ENCODE measurements at regions not wholly inside any gene's neighbourhood (a gene's known extent, or its start where the extent isn't known, plus 50 kb on each side); places are given as distances from the start of the nearest gene placed in this dataset.
"Not testable (repeated sequence)": the region's sequence is repeated elsewhere in the genome, so short reads cannot be mapped to it uniquely, and the experiment has no call there.

GRCh38 chr21:38999161-38999560 lies 184.1 kb downstream of the PSMG1 start:
- Mint-ChIP-seq H3K4me3 (ENCODE audit: low read depth) (no peak overlapping the region), H3K36me3 (ENCODE audit: insufficient read depth) (no peaks in the 10 kb centered on the region), H3K27me3 (peaks cover 18% of the 10 kb centered on the region), H3K4me1 (ENCODE audit: low read depth) (peaks cover 3% of the 10 kb centered on the region), H3K9me3 (ENCODE audit: low read depth) (no peaks in the 10 kb centered on the region), H3K27ac (no peak overlapping the region)
- DNase-seq (ENCODE audit: low spot score, unreplicated experiment): no peak
- TF ChIP-seq CTCF (IDR thresholded peaks at IDR 0.05; ENCODE audit: unreplicated experiment): no peak

DNA sequence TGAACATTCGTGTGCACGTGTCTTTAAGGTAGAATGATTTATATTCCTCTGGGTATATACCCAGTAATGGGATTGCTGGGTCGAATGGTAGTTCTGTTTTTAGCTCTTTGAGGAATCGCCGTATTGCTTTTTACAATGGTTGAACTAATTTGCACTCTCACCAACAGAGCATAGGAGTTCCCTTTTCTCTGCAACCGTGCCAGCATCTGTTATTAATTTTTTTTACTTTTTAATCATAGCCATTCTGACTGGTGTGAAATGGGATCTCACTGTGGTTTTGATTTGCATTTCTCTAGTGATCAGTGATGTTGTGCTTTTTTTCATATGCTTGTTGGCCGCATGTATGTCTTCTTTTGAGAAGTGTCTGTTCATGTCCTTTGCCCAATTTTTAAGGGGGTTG lies 185.0 kb downstream of the PSMG1 start:
- H3K9me3 Mint-ChIP-seq (ENCODE audit: low read depth); DNase-seq (ENCODE audit: low spot score, unreplicated experiment): not testable (repeated sequence)
- peaks cover 18% of the 10 kb centered on the region for H3K27me3 Mint-ChIP-seq

GRCh38 chr21:38997843-38998175 lies 185.4 kb downstream of the PSMG1 start:
- H3K27ac Mint-ChIP-seq; H3K36me3 Mint-ChIP-seq (ENCODE audit: insufficient read depth); DNase-seq (ENCODE audit: low spot score, unreplicated experiment); H3K4me1 Mint-ChIP-seq (ENCODE audit: low read depth); H3K9me3 Mint-ChIP-seq (ENCODE audit: low read depth); H3K4me3 Mint-ChIP-seq (ENCODE audit: low read depth): not testable (repeated sequence)
- peaks cover 19% of the 10 kb centered on the region for H3K27me3 Mint-ChIP-seq

More for the DNA sequence above, 185.0 kb downstream of the PSMG1 start:
- not testable (repeated sequence) for H3K36me3 Mint-ChIP-seq (ENCODE audit: insufficient read depth); H3K4me1 Mint-ChIP-seq (ENCODE audit: low read depth); H3K27ac Mint-ChIP-seq; H3K4me3 Mint-ChIP-seq (ENCODE audit: low read depth)

GRCh38 chr21:38997051-38997842 lies 186.0 kb downstream of the PSMG1 start:
- H3K9me3 Mint-ChIP-seq (ENCODE audit: low read depth): no peaks in the 10 kb centered on the region
- H3K4me1 Mint-ChIP-seq (ENCODE audit: low read depth): peaks cover 6% of the 10 kb centered on the region
- no peak for DNase-seq (ENCODE audit: low spot score, unreplicated experiment)
- H3K27me3 Mint-ChIP-seq: peaks cover 22% of the 10 kb centered on the region
- no peak overlapping the region for H3K27ac Mint-ChIP-seq
- no peak for TF ChIP-seq CTCF (IDR thresholded peaks at IDR 0.05; ENCODE audit: unreplicated experiment)
- no peak overlapping the region for H3K4me3 Mint-ChIP-seq (ENCODE audit: low read depth)
- no peaks in the 10 kb centered on the region for H3K36me3 Mint-ChIP-seq (ENCODE audit: insufficient read depth)

GRCh38 chr21:38996355-38996754 lies 186.9 kb downstream of the PSMG1 start:
- H3K27ac Mint-ChIP-seq: no peak overlapping the region
- TF ChIP-seq CTCF (IDR thresholded peaks at IDR 0.05; ENCODE audit: unreplicated experiment): no peak
- no peaks in the 10 kb centered on the region for H3K36me3 Mint-ChIP-seq (ENCODE audit: insufficient read depth)
- no peak overlapping the region for H3K4me3 Mint-ChIP-seq (ENCODE audit: low read depth)
- peaks cover 6% of the 10 kb centered on the region for H3K4me1 Mint-ChIP-seq (ENCODE audit: low read depth)
- no peak for DNase-seq (ENCODE audit: low spot score, unreplicated experiment)
- H3K9me3 Mint-ChIP-seq (ENCODE audit: low read depth): no peaks in the 10 kb centered on the region
- peaks cover 22% of the 10 kb centered on the region for H3K27me3 Mint-ChIP-seq

GRCh38 chr21:38995731-38996130 lies 187.5 kb downstream of the PSMG1 start:
- Mint-ChIP-seq H3K4me1 (ENCODE audit: low read depth) (peaks cover 7% of the 10 kb centered on the region), H3K27ac (no peak overlapping the region), H3K9me3 (ENCODE audit: low read depth) (no peaks in the 10 kb centered on the region), H3K36me3 (ENCODE audit: insufficient read depth) (no peaks in the 10 kb centered on the region), H3K27me3 (peaks cover 24% of the 10 kb centered on the region), H3K4me3 (ENCODE audit: low read depth) (no peak overlapping the region)
- TF ChIP-seq CTCF (IDR thresholded peaks at IDR 0.05; ENCODE audit: unreplicated experiment): no peak
- no peak for DNase-seq (ENCODE audit: low spot score, unreplicated experiment)

Data from progenitor cell of endocrine pancreas (in vitro differentiated cells).